SK-N-SH treated with all-trans-retinoic acid at 6 μM for 48 hours (cell line): ENCODE measurements at regions not wholly inside any gene's neighbourhood (a gene's known extent, or its start where the extent isn't known, plus 50 kb on each side); places are given as distances from the start of the nearest gene placed in this dataset.

Source experiments
- ATAC-seq: fragments of 200-7000 bp; cut with Tn5 transposase; 3 replicates; pipeline ENCODE4 v1.9.1; 2020; ENCODE audit warnings: mild to moderate bottlenecking, moderate library complexity
- ARNTL ChIP-seq: fragments of 450-650 bp; formaldehyde crosslinking; IDR thresholded peaks from 2 replicates; pipeline ENCODE4 v1.5.0; 2020; ENCODE audit warnings: low read depth, mild to moderate bottlenecking, moderate library complexity, borderline replicate concordance
- BACH2 ChIP-seq: fragments of 250-450 bp; sonication (Bioruptor Pico); IDR thresholded peaks from 2 replicates; pipeline ENCODE4 v1.9.0; 2021; ENCODE audit warnings: mild to moderate bottlenecking, borderline replicate concordance
- CSDC2 ChIP-seq: fragments of 250-450 bp; sonication (Bioruptor Pico); IDR thresholded peaks from 2 replicates; pipeline ENCODE4 v1.5.0; 2020; ENCODE audit warnings: mild to moderate bottlenecking, moderate library complexity
- ESRRG ChIP-seq: fragments of 250-450 bp; sonication (Bioruptor Pico); IDR thresholded peaks from 2 replicates; pipeline ENCODE4 v1.6.1; 2021; ENCODE audit warnings: mild to moderate bottlenecking
- GLIS3 ChIP-seq: fragments of 250-450 bp; sonication (Bioruptor Pico); IDR thresholded peaks from 2 replicates; pipeline ENCODE4 v1.5.0; 2020; ENCODE audit warnings: mild to moderate bottlenecking, moderate library complexity
- ISL1 ChIP-seq: fragments of 250-450 bp; sonication (Bioruptor Pico); IDR thresholded peaks from 2 replicates; pipeline ENCODE4 v2.1.2; 2022; ENCODE audit warnings: mild to moderate bottlenecking, moderate library complexity
- OSR1 ChIP-seq: fragments of 250-450 bp; sonication (Bioruptor Pico); IDR thresholded peaks from 2 replicates; pipeline ENCODE4 v1.8.0; 2022; ENCODE audit warnings: moderate library complexity, mild to moderate bottlenecking, inconsistent platforms
- PPARA ChIP-seq: fragments of 250-450 bp; sonication (Bioruptor Pico); IDR thresholded peaks from 2 replicates; pipeline ENCODE4 v1.5.0; 2020; ENCODE audit warnings: mild to moderate bottlenecking, borderline replicate concordance
- RARB ChIP-seq: fragments of 250-450 bp; sonication (Bioruptor Pico); IDR thresholded peaks from 2 replicates; pipeline ENCODE4 v1.8.0; 2021; ENCODE audit warnings: mild to moderate bottlenecking, moderate library complexity
- SNAI2 ChIP-seq: fragments of 250-450 bp; sonication (Bioruptor Pico); IDR thresholded peaks from 2 replicates; pipeline ENCODE4 v1.5.0; 2020; ENCODE audit warnings: mild to moderate bottlenecking, moderate library complexity
- ZC3H10 ChIP-seq: fragments of 250-450 bp; sonication (Bioruptor Pico); IDR thresholded peaks from 2 replicates; pipeline ENCODE4 v1.5.1; 2021; ENCODE audit warnings: mild to moderate bottlenecking, moderate library complexity
- ZFP3 ChIP-seq: fragments of 250-450 bp; sonication (Bioruptor Pico); IDR thresholded peaks from 2 replicates; pipeline ENCODE4 v1.5.0; 2020; ENCODE audit warnings: mild to moderate bottlenecking, moderate library complexity
- ZFP30 ChIP-seq: fragments of 450-650 bp; formaldehyde crosslinking; IDR thresholded peaks from 2 replicates; pipeline ENCODE4 v1.5.0; 2022; ENCODE audit warnings: mild to moderate bottlenecking, moderate library complexity
- ZNF565 ChIP-seq: fragments of 450-650 bp; formaldehyde crosslinking; conservative IDR thresholded peaks from 2 replicates; pipeline ENCODE4 v1.5.0; 2020; ENCODE audit warnings: low read depth, mild to moderate bottlenecking, moderate library complexity
- ZNF70 ChIP-seq: fragments of 450-650 bp; formaldehyde crosslinking; IDR thresholded peaks from 2 replicates; pipeline ENCODE4 v1.5.0; 2020; ENCODE audit warnings: mild to moderate bottlenecking, moderate library complexity
- ZNF8 ChIP-seq: fragments of 450-650 bp; formaldehyde crosslinking; IDR thresholded peaks from 2 replicates; pipeline ENCODE4 v1.5.0; 2020; ENCODE audit warnings: mild to moderate bottlenecking, moderate library complexity
- TF ChIP-seq, protein P1 (sequence below): fragments of 250-450 bp; sonication (Bioruptor Pico); IDR thresholded peaks from 2 replicates; pipeline ENCODE4 v1.8.0; 2020; ENCODE audit warnings: mild to moderate bottlenecking, moderate library complexity, borderline replicate concordance
- TF ChIP-seq, protein P2 (sequence below): fragments of 250-450 bp; sonication (Bioruptor Pico); IDR thresholded peaks from 2 replicates; pipeline ENCODE4 v1.5.0; 2020; ENCODE audit warnings: mild to moderate bottlenecking, moderate library complexity
- TF ChIP-seq, protein P3 (sequence below): fragments of 250-450 bp; sonication (Bioruptor Pico); IDR thresholded peaks from 2 replicates; pipeline ENCODE4 v1.5.1; 2021; ENCODE audit warnings: mild to moderate bottlenecking, moderate library complexity
- TF ChIP-seq, protein P4 (sequence below): fragments of 250-450 bp; sonication (Bioruptor Pico); IDR thresholded peaks from 2 replicates; pipeline ENCODE4 v1.8.0; 2021; ENCODE audit warnings: low read depth, mild to moderate bottlenecking, moderate library complexity, borderline replicate concordance
- TF ChIP-seq, protein P5 (sequence below): fragments of 250-450 bp; sonication (Bioruptor Pico); IDR thresholded peaks from 2 replicates; pipeline ENCODE4 v1.5.1; 2020; ENCODE audit warnings: low read depth, mild to moderate bottlenecking, moderate library complexity

DNA sequence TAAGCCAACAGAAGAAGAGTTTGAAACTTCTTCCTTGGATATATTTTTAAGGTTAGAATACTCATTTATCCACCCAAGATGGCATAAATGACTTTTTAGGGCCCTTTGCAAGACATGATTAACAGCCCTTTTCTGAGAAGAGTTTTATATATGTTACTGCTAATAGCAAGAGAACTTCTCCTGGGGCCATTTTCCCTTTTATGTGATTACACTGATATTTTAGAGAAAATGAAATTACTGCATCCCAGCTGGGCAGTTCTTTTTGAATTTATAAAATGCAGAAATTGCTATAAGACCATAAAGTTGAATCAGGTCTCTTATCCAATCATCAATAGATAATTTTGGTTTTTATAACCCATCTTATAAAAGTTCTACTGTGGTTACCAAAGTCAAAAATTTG is 161.3 kb upstream of the RFX3 start:
- TF ChIP-seq, protein P1, sequence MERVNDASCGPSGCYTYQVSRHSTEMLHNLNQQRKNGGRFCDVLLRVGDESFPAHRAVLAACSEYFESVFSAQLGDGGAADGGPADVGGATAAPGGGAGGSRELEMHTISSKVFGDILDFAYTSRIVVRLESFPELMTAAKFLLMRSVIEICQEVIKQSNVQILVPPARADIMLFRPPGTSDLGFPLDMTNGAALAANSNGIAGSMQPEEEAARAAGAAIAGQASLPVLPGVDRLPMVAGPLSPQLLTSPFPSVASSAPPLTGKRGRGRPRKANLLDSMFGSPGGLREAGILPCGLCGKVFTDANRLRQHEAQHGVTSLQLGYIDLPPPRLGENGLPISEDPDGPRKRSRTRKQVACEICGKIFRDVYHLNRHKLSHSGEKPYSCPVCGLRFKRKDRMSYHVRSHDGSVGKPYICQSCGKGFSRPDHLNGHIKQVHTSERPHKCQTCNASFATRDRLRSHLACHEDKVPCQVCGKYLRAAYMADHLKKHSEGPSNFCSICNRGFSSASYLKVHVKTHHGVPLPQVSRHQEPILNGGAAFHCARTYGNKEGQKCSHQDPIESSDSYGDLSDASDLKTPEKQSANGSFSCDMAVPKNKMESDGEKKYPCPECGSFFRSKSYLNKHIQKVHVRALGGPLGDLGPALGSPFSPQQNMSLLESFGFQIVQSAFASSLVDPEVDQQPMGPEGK (CRISPR knock-in tag), result no peak
- TF ChIP-seq CSDC2 (CRISPR knock-in tag) (no peak), RARB (CRISPR knock-in tag) (no peak), PPARA (CRISPR knock-in tag) (no peak), ZNF70 (CRISPR knock-in tag) (no peak), ARNTL (CRISPR knock-in tag) (no peak), ZNF565 (CRISPR knock-in tag) (no peak), ZC3H10 (CRISPR knock-in tag) (no peak), GLIS3 (CRISPR knock-in tag) (no peak), SNAI2 (CRISPR knock-in tag) (no peak), ESRRG (CRISPR knock-in tag) (no peak), ZNF8 (CRISPR knock-in tag) (no peak)
- TF ChIP-seq, protein P2, sequence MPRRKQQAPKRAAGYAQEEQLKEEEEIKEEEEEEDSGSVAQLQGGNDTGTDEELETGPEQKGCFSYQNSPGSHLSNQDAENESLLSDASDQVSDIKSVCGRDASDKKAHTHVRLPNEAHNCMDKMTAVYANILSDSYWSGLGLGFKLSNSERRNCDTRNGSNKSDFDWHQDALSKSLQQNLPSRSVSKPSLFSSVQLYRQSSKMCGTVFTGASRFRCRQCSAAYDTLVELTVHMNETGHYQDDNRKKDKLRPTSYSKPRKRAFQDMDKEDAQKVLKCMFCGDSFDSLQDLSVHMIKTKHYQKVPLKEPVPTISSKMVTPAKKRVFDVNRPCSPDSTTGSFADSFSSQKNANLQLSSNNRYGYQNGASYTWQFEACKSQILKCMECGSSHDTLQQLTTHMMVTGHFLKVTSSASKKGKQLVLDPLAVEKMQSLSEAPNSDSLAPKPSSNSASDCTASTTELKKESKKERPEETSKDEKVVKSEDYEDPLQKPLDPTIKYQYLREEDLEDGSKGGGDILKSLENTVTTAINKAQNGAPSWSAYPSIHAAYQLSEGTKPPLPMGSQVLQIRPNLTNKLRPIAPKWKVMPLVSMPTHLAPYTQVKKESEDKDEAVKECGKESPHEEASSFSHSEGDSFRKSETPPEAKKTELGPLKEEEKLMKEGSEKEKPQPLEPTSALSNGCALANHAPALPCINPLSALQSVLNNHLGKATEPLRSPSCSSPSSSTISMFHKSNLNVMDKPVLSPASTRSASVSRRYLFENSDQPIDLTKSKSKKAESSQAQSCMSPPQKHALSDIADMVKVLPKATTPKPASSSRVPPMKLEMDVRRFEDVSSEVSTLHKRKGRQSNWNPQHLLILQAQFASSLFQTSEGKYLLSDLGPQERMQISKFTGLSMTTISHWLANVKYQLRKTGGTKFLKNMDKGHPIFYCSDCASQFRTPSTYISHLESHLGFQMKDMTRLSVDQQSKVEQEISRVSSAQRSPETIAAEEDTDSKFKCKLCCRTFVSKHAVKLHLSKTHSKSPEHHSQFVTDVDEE (CRISPR knock-in tag), result no peak
- TF ChIP-seq, protein P3, sequence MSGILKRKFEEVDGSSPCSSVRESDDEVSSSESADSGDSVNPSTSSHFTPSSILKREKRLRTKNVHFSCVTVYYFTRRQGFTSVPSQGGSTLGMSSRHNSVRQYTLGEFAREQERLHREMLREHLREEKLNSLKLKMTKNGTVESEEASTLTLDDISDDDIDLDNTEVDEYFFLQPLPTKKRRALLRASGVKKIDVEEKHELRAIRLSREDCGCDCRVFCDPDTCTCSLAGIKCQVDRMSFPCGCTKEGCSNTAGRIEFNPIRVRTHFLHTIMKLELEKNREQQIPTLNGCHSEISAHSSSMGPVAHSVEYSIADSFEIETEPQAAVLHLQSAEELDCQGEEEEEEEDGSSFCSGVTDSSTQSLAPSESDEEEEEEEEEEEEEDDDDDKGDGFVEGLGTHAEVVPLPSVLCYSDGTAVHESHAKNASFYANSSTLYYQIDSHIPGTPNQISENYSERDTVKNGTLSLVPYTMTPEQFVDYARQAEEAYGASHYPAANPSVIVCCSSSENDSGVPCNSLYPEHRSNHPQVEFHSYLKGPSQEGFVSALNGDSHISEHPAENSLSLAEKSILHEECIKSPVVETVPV, result no peak
- TF ChIP-seq, protein P4, sequence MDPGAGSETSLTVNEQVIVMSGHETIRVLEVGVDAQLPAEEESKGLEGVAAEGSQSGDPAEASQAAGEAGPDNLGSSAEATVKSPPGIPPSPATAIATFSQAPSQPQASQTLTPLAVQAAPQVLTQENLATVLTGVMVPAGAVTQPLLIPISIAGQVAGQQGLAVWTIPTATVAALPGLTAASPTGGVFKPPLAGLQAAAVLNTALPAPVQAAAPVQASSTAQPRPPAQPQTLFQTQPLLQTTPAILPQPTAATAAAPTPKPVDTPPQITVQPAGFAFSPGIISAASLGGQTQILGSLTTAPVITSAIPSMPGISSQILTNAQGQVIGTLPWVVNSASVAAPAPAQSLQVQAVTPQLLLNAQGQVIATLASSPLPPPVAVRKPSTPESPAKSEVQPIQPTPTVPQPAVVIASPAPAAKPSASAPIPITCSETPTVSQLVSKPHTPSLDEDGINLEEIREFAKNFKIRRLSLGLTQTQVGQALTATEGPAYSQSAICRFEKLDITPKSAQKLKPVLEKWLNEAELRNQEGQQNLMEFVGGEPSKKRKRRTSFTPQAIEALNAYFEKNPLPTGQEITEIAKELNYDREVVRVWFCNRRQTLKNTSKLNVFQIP, result no peak

DNA sequence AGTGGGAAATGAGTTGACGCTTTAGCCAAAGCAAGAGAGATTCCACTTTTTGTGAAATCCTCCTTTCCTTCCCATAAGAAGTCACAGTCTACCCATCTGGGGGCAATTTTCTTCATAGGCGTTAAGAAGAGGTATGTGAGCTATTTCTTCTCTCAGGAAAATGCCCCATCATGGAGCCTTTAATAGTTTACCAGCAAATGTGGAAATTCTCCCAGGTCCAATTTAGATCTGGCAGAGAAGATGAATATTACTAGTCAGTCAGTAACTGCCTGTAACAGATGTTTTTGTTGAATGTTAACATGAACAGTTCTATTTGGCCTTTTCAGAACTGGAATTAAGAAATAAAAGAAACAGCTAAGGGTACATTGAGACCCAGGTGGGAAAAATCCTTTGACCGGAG is 156.4 kb upstream of the RFX3 start:
- no peak for ATAC-seq
- TF ChIP-seq ISL1 (CRISPR knock-in tag) (no peak), RARB (CRISPR knock-in tag) (no peak), PPARA (CRISPR knock-in tag) (no peak)
- TF ChIP-seq, protein P5, sequence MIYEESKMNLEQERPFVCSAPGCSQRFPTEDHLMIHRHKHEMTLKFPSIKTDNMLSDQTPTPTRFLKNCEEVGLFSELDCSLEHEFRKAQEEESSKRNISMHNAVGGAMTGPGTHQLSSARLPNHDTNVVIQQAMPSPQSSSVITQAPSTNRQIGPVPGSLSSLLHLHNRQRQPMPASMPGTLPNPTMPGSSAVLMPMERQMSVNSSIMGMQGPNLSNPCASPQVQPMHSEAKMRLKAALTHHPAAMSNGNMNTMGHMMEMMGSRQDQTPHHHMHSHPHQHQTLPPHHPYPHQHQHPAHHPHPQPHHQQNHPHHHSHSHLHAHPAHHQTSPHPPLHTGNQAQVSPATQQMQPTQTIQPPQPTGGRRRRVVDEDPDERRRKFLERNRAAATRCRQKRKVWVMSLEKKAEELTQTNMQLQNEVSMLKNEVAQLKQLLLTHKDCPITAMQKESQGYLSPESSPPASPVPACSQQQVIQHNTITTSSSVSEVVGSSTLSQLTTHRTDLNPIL, result no peak
- TF ChIP-seq, protein P4, result no peak

More for the DNA sequence above, 161.3 kb upstream of the RFX3 start:
- ATAC-seq, result no peak

DNA sequence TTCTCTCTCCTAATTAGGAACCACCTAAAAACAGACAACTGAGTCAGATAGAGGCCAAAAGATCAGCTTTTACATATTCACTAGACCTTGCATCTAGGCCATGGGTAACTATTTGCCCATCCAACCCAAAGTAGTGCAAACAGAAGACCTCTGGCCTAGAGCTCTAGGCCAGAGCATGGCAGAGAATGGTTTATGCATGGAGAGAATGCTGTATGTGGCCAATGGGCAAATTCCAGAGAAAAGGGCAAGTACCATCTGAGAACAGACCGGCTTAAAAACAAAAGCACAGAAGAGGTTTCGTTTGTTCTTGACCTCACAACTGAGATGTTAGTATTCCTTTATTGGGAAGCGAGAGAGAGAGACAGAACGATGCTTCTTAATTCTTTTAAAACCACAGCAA is 151.7 kb upstream of the RFX3 start:
- no peak for ATAC-seq
- TF ChIP-seq ZFP30, result no peak
- no peak for TF ChIP-seq OSR1 (CRISPR knock-in tag)
- no peak for TF ChIP-seq BACH2 (CRISPR knock-in tag)
- TF ChIP-seq, protein P1 (CRISPR knock-in tag), result no peak
- TF ChIP-seq ZNF8 (CRISPR knock-in tag), result no peak
- TF ChIP-seq, protein P4, result no peak
- no peak for TF ChIP-seq ZFP3
- no peak for TF ChIP-seq ZNF565 (CRISPR knock-in tag)
- no peak for TF ChIP-seq RARB (CRISPR knock-in tag)
- TF ChIP-seq, all 23 proteins: peak for 0
